T-helper 1 cell treated with Interleukin-12 subunit alpha and Interleukin-12 subunit beta and Interleukin-4 antibody, amounts not matched to agents 30 μg/mL and 1 μg/mL, for 36 hours (primary cell): ENCODE measurements at regions not wholly inside any gene's neighbourhood (a gene's known extent, or its start where the extent isn't known, plus 50 kb on each side); places are given as distances from the start of the nearest gene placed in this dataset.
"Not testable (repeated sequence)": the region's sequence is repeated elsewhere in the genome, so short reads cannot be mapped to it uniquely, and the experiment has no call there.

Source experiments
- H3K27ac Mint-ChIP-seq: one replicate; pipeline ENCODE4 v1.8.0; 2021; ENCODE audit warnings: mild to moderate bottlenecking, mixed read lengths
- H3K27me3 Mint-ChIP-seq: one replicate; pipeline ENCODE4 v1.8.0; 2021; ENCODE audit warnings: low read depth, mixed read lengths
- H3K36me3 Mint-ChIP-seq: one replicate; pipeline ENCODE4 v1.8.0; 2021; ENCODE audit warnings: low read depth, mixed read lengths
- H3K4me1 Mint-ChIP-seq: one replicate; pipeline ENCODE4 v1.8.0; 2021; ENCODE audit warnings: low read depth, mixed read lengths
- H3K4me3 Mint-ChIP-seq: one replicate; pipeline ENCODE4 v1.8.0; 2021; ENCODE audit warnings: mild to moderate bottlenecking, moderate library complexity, mixed read lengths
- H3K9me3 Mint-ChIP-seq: one replicate; pipeline ENCODE4 v1.8.0; 2021; ENCODE audit warnings: mixed read lengths

- Mint-ChIP-seq H3K4me1 (no peaks in the 10 kb centered on the region), H3K27ac (no peak overlapping the region), H3K9me3 (no peaks in the 10 kb centered on the region), H3K36me3 (no peaks in the 10 kb centered on the region), H3K4me3 (no peak overlapping the region), H3K27me3 (no peaks in the 10 kb centered on the region)
Measured at GRCh38 chr18:71329563-71329962, 1040.7 kb downstream of the SOCS6 start.

GRCh38 chr18:71329114-71329513, 1040.3 kb downstream of the SOCS6 start:
- Mint-ChIP-seq H3K27ac (no peak overlapping the region), H3K27me3 (no peaks in the 10 kb centered on the region), H3K9me3 (no peaks in the 10 kb centered on the region), H3K4me1 (no peaks in the 10 kb centered on the region), H3K4me3 (no peak overlapping the region), H3K36me3 (no peaks in the 10 kb centered on the region)

- Mint-ChIP-seq H3K27me3 (no peaks in the 10 kb centered on the region), H3K4me3 (no peak overlapping the region), H3K27ac (no peak overlapping the region), H3K9me3 (no peaks in the 10 kb centered on the region), H3K36me3 (no peaks in the 10 kb centered on the region), H3K4me1 (no peaks in the 10 kb centered on the region)
Measured at GRCh38 chr18:71327850-71328249, 1039.0 kb downstream of the SOCS6 start.

- H3K27ac Mint-ChIP-seq, result no peak overlapping the region
- H3K4me1 Mint-ChIP-seq, result no peaks in the 10 kb centered on the region
- H3K36me3 Mint-ChIP-seq, result no peaks in the 10 kb centered on the region
- H3K4me3 Mint-ChIP-seq, result no peak overlapping the region
- no peaks in the 10 kb centered on the region for H3K9me3 Mint-ChIP-seq
- H3K27me3 Mint-ChIP-seq, result no peaks in the 10 kb centered on the region
Measured at GRCh38 chr18:71327441-71327840, 1038.6 kb downstream of the SOCS6 start.

GRCh38 chr18:71326826-71327225, 1038.0 kb downstream of the SOCS6 start:
- H3K4me3 Mint-ChIP-seq, result no peak overlapping the region
- H3K36me3 Mint-ChIP-seq, result no peaks in the 10 kb centered on the region
- H3K27me3 Mint-ChIP-seq, result no peaks in the 10 kb centered on the region
- no peak overlapping the region for H3K27ac Mint-ChIP-seq
- no peaks in the 10 kb centered on the region for H3K4me1 Mint-ChIP-seq
- no peaks in the 10 kb centered on the region for H3K9me3 Mint-ChIP-seq

GRCh38 chr18:71324356-71324755, 1035.5 kb downstream of the SOCS6 start:
- Mint-ChIP-seq H3K36me3 (no peaks in the 10 kb centered on the region), H3K27ac (no peak overlapping the region), H3K9me3 (no peaks in the 10 kb centered on the region), H3K4me3 (no peak overlapping the region), H3K4me1 (no peaks in the 10 kb centered on the region), H3K27me3 (no peaks in the 10 kb centered on the region)

- no peak overlapping the region for H3K27ac Mint-ChIP-seq
- no peaks in the 10 kb centered on the region for H3K4me1 Mint-ChIP-seq
- H3K4me3 Mint-ChIP-seq, result no peak overlapping the region
- no peaks in the 10 kb centered on the region for H3K36me3 Mint-ChIP-seq
- H3K9me3 Mint-ChIP-seq, result no peaks in the 10 kb centered on the region
- H3K27me3 Mint-ChIP-seq, result no peaks in the 10 kb centered on the region
Measured at GRCh38 chr18:71322201-71322600, 1033.4 kb downstream of the SOCS6 start.

- H3K4me3 Mint-ChIP-seq, result no peak overlapping the region
Measured at GRCh38 chr18:71321319-71321718, 1032.5 kb downstream of the SOCS6 start.

GRCh38 chr18:71304856-71305255, 1016.0 kb downstream of the SOCS6 start:
- no peak overlapping the region for H3K4me3 Mint-ChIP-seq

More at GRCh38 chr18:71321319-71321718, 1032.5 kb downstream of the SOCS6 start:
- H3K4me1 Mint-ChIP-seq, result no peaks in the 10 kb centered on the region
- no peaks in the 10 kb centered on the region for H3K36me3 Mint-ChIP-seq
- H3K9me3 Mint-ChIP-seq, result no peaks in the 10 kb centered on the region
- no peak overlapping the region for H3K27ac Mint-ChIP-seq
- no peaks in the 10 kb centered on the region for H3K27me3 Mint-ChIP-seq

GRCh38 chr18:71303743-71304142, 1014.9 kb downstream of the SOCS6 start:
- not testable (repeated sequence) for H3K27ac Mint-ChIP-seq, H3K36me3 Mint-ChIP-seq, H3K27me3 Mint-ChIP-seq, H3K9me3 Mint-ChIP-seq, H3K4me3 Mint-ChIP-seq, H3K4me1 Mint-ChIP-seq

More at GRCh38 chr18:71304856-71305255, 1016.0 kb downstream of the SOCS6 start:
- Mint-ChIP-seq H3K27me3 (no peaks in the 10 kb centered on the region), H3K9me3 (no peaks in the 10 kb centered on the region), H3K27ac (no peak overlapping the region), H3K4me1 (no peaks in the 10 kb centered on the region), H3K36me3 (no peaks in the 10 kb centered on the region)

GRCh38 chr18:71301596-71301995, 1012.8 kb downstream of the SOCS6 start:
- no peaks in the 10 kb centered on the region for H3K4me1 Mint-ChIP-seq
- no peaks in the 10 kb centered on the region for H3K9me3 Mint-ChIP-seq
- H3K27ac Mint-ChIP-seq, result no peak overlapping the region
- no peaks in the 10 kb centered on the region for H3K36me3 Mint-ChIP-seq
- no peak overlapping the region for H3K4me3 Mint-ChIP-seq
- H3K27me3 Mint-ChIP-seq, result no peaks in the 10 kb centered on the region

GRCh38 chr18:71294201-71294600, 1005.4 kb downstream of the SOCS6 start:
- not testable (repeated sequence) for H3K27ac Mint-ChIP-seq

GRCh38 chr18:71293322-71293721, 1004.5 kb downstream of the SOCS6 start:
- no peaks in the 10 kb centered on the region for H3K9me3 Mint-ChIP-seq
- H3K4me3 Mint-ChIP-seq, result no peak overlapping the region
- H3K27me3 Mint-ChIP-seq, result no peaks in the 10 kb centered on the region
- no peak overlapping the region for H3K27ac Mint-ChIP-seq
- no peaks in the 10 kb centered on the region for H3K4me1 Mint-ChIP-seq
- H3K36me3 Mint-ChIP-seq, result no peaks in the 10 kb centered on the region

More at GRCh38 chr18:71294201-71294600, 1005.4 kb downstream of the SOCS6 start:
- not testable (repeated sequence) for H3K9me3 Mint-ChIP-seq, H3K27me3 Mint-ChIP-seq, H3K4me1 Mint-ChIP-seq, H3K4me3 Mint-ChIP-seq, H3K36me3 Mint-ChIP-seq

GRCh38 chr18:71287268-71287667, 998.4 kb downstream of the SOCS6 start:
- Mint-ChIP-seq H3K36me3 (no peaks in the 10 kb centered on the region), H3K9me3 (no peaks in the 10 kb centered on the region), H3K4me1 (no peaks in the 10 kb centered on the region), H3K27ac (no peak overlapping the region), H3K4me3 (no peak overlapping the region), H3K27me3 (no peaks in the 10 kb centered on the region)

- Mint-ChIP-seq H3K4me1 (no peaks in the 10 kb centered on the region), H3K9me3 (no peaks in the 10 kb centered on the region), H3K27ac (no peak overlapping the region), H3K27me3 (no peaks in the 10 kb centered on the region), H3K36me3 (no peaks in the 10 kb centered on the region), H3K4me3 (no peak overlapping the region)
Measured at GRCh38 chr18:71252351-71252865, 963.6 kb downstream of the SOCS6 start.

GRCh38 chr18:71250191-71250590, 961.3 kb downstream of the SOCS6 start:
- no peaks in the 10 kb centered on the region for H3K9me3 Mint-ChIP-seq
- H3K4me1 Mint-ChIP-seq, result no peaks in the 10 kb centered on the region
- H3K27ac Mint-ChIP-seq, result no peak overlapping the region
- no peaks in the 10 kb centered on the region for H3K27me3 Mint-ChIP-seq
- no peak overlapping the region for H3K4me3 Mint-ChIP-seq
- no peaks in the 10 kb centered on the region for H3K36me3 Mint-ChIP-seq
